ENCODE measurements at regions not wholly inside any gene's neighbourhood (a gene's known extent, or its start where the extent isn't known, plus 50 kb on each side); places are given as distances from the start of the nearest gene placed in this dataset.
"Not testable (repeated sequence)": the region's sequence is repeated elsewhere in the genome, so short reads cannot be mapped to it uniquely, and the experiment has no call there.

GRCh38 chr4:74505355-74505978 lies 60.5 kb downstream of the AREG start:
- peak overlapping the region; percentile 40 for H3K4me2 ChIP-seq (ENCODE audit: low read length)
- FAIRE-seq: not testable (repeated sequence)

GRCh38 chr4:74509363-74509762 lies 64.4 kb downstream of the AREG start:
- not testable (repeated sequence) for H3K9me3 ChIP-seq (ENCODE audit: insufficient read depth, low read depth, low read length); H4K20me1 ChIP-seq (ENCODE audit: insufficient read depth, low read length); H3K79me2 ChIP-seq (ENCODE audit: insufficient read depth, low read length); H3K36me3 Mint-ChIP-seq (ENCODE audit: low read depth, unreplicated experiment); H3K36me3 ChIP-seq (ENCODE audit: insufficient read depth, low read length); H3K4me3 ChIP-seq (ENCODE audit: insufficient read depth, low read depth, low read length); H3K9ac ChIP-seq (ENCODE audit: low read length); H3K4me3 Mint-ChIP-seq (ENCODE audit: unreplicated experiment); FAIRE-seq; H3K27me3 ChIP-seq (ENCODE audit: insufficient read depth, low read length); H3K27ac Mint-ChIP-seq (ENCODE audit: unreplicated experiment); H3K4me2 ChIP-seq (ENCODE audit: low read length); H3K4me1 ChIP-seq (ENCODE audit: insufficient read depth, low read length); DNase-seq (ENCODE audit: low read depth); H3K4me1 Mint-ChIP-seq (ENCODE audit: low read depth, unreplicated experiment); H2AFZ ChIP-seq (ENCODE audit: low read depth, low read length); H3K27ac ChIP-seq (ENCODE audit: low read depth, low read length); H3K27me3 Mint-ChIP-seq (ENCODE audit: low read depth, unreplicated experiment)
- H3K9me3 Mint-ChIP-seq (ENCODE audit: unreplicated experiment): peaks cover 21% of the 10 kb centered on the region

More at GRCh38 chr4:74505355-74505978, 60.5 kb downstream of the AREG start:
- not testable (repeated sequence) for H3K36me3 ChIP-seq (ENCODE audit: insufficient read depth, low read length); H3K27ac Mint-ChIP-seq (ENCODE audit: unreplicated experiment); H3K27me3 ChIP-seq (ENCODE audit: insufficient read depth, low read length); H3K27me3 Mint-ChIP-seq (ENCODE audit: low read depth, unreplicated experiment); H3K9ac ChIP-seq (ENCODE audit: low read length); H3K79me2 ChIP-seq (ENCODE audit: insufficient read depth, low read length); H3K27ac ChIP-seq (ENCODE audit: low read depth, low read length); H4K20me1 ChIP-seq (ENCODE audit: insufficient read depth, low read length); H3K4me3 Mint-ChIP-seq (ENCODE audit: unreplicated experiment); H3K36me3 Mint-ChIP-seq (ENCODE audit: low read depth, unreplicated experiment); H3K4me3 ChIP-seq (ENCODE audit: insufficient read depth, low read depth, low read length); H3K9me3 ChIP-seq (ENCODE audit: insufficient read depth, low read depth, low read length)
- Mint-ChIP-seq H3K9me3 (ENCODE audit: unreplicated experiment) (peaks cover 19% of the 10 kb centered on the region), H3K4me1 (ENCODE audit: low read depth, unreplicated experiment) (peaks cover 35% of the 10 kb centered on the region)
- H3K4me1 ChIP-seq (ENCODE audit: insufficient read depth, low read length): peaks cover 31% of the 10 kb centered on the region
- peak; percentile 51 for DNase-seq (ENCODE audit: low read depth)
- peak overlapping the region; percentile 15 for H2AFZ ChIP-seq (ENCODE audit: low read depth, low read length)

- no peak for TF ChIP-seq EZH2 (IDR thresholded peaks at IDR 0.05; ENCODE audit: insufficient read depth, low read length)
- TF ChIP-seq CTCF (IDR thresholded peaks at IDR 0.05; ENCODE audit: insufficient read depth, low read depth, low read length): no peak
- DNase-seq (ENCODE audit: low read depth) (peak; percentile 51), FAIRE-seq (no peak)
- Histone ChIP-seq H2AFZ (ENCODE audit: low read depth, low read length) (no peak overlapping the region), H3K4me1 (ENCODE audit: insufficient read depth, low read length) (no peaks in the 10 kb centered on the region), H3K79me2 (ENCODE audit: insufficient read depth, low read length) (no peaks in the 10 kb centered on the region), H3K4me2 (ENCODE audit: low read length) (no peak overlapping the region), H3K4me3 (ENCODE audit: insufficient read depth, low read depth, low read length) (no peak overlapping the region), H3K36me3 (ENCODE audit: insufficient read depth, low read length) (no peaks in the 10 kb centered on the region), H3K27me3 (ENCODE audit: insufficient read depth, low read length) (no peaks in the 10 kb centered on the region), H4K20me1 (ENCODE audit: insufficient read depth, low read length) (no peaks in the 10 kb centered on the region), H3K9me3 (ENCODE audit: insufficient read depth, low read depth, low read length) (no peaks in the 10 kb centered on the region), H3K9ac (ENCODE audit: low read length) (no peak overlapping the region), H3K27ac (ENCODE audit: low read depth, low read length) (no peak overlapping the region)
- H3K27me3 Mint-ChIP-seq (ENCODE audit: low read depth, unreplicated experiment): no peaks in the 10 kb centered on the region
- no peaks in the 10 kb centered on the region for H3K36me3 Mint-ChIP-seq (ENCODE audit: low read depth, unreplicated experiment)
- H3K4me3 Mint-ChIP-seq (ENCODE audit: unreplicated experiment): no peak overlapping the region
- H3K9me3 Mint-ChIP-seq (ENCODE audit: unreplicated experiment): no peaks in the 10 kb centered on the region
- no peaks in the 10 kb centered on the region for H3K4me1 Mint-ChIP-seq (ENCODE audit: low read depth, unreplicated experiment)
- no peak overlapping the region for H3K27ac Mint-ChIP-seq (ENCODE audit: unreplicated experiment)
These were observed 71.4 kb downstream of the AREG start for GRCh38 chr4:74516303-74516702.
